Aorta (tissue), 5 donors: ENCODE measurements at regions not wholly inside any gene's neighbourhood (a gene's known extent, or its start where the extent isn't known, plus 50 kb on each side); places are given as distances from the start of the nearest gene placed in this dataset.
"Not testable (repeated sequence)": the region's sequence is repeated elsewhere in the genome, so short reads cannot be mapped to it uniquely, and the experiment has no call there.

Experiments
- ATAC-seq: fragments of 200-7000 bp; cut with Tn5 transposase; one replicate; pipeline ENCODE4 v1.9.1; 2022; ENCODE audit warnings: moderate library complexity; ENCODE audit not compliant: low FRiP score
- DNase-seq, 2 donors: peaks; one replicate each; pipeline ENCODE4 v3.0.0-alpha.2; 2020
- H3K27ac ChIP-seq, 2 donors: one replicate each; pipeline ENCODE4 v1.5.1; 2013; ENCODE audit warnings: low read length in 2 of 2, mild to moderate bottlenecking in 2 of 2, moderate library complexity in 2 of 2, control low read depth in 1 of 2, inconsistent platforms in 1 of 2, low read depth in 1 of 2
- H3K27me3 ChIP-seq, 2 donors: one replicate each; pipeline ENCODE4 v1.6.1; 2013; ENCODE audit warnings: control low read depth in 1 of 2, low read length in 1 of 2, mild to moderate bottlenecking in 1 of 2, moderate library complexity in 1 of 2; ENCODE audit not compliant: insufficient read depth in 2 of 2, control insufficient read depth in 1 of 2
- H3K36me3 ChIP-seq, 2 donors: one replicate each; pipeline ENCODE4 v1.6.1; 2013; ENCODE audit warnings: control low read depth in 1 of 2, low read length in 1 of 2, mild to moderate bottlenecking in 1 of 2; ENCODE audit not compliant: insufficient read depth in 2 of 2, control insufficient read depth in 1 of 2
- H3K4me1 ChIP-seq, 2 donors: one replicate each; pipeline ENCODE4 v1.6.1; 2013; ENCODE audit warnings: low read length in 2 of 2, control low read depth in 1 of 2, mild to moderate bottlenecking in 1 of 2, moderate library complexity in 1 of 2; ENCODE audit not compliant: insufficient read depth in 2 of 2, control insufficient read depth in 1 of 2
- H3K4me3 ChIP-seq, 2 donors: one replicate each; pipeline ENCODE4 v1.5.1; 2013; ENCODE audit warnings: low read length in 2 of 2, control low read depth in 1 of 2, mild to moderate bottlenecking in 1 of 2
- H3K9me3 ChIP-seq: one replicate; pipeline ENCODE4 v1.6.1; 2013; ENCODE audit warnings: mild to moderate bottlenecking, low read length; ENCODE audit not compliant: control insufficient read depth
- WGBS, 2 donors: extraction: QIAGEN DNeasy Blood & Tissue Kit; methylation state at CpG; one replicate each; pipeline ENCODE4 v1.1.7; 2013; 5-methylcytosine and 5-hydroxymethylcytosine counted together
- intact Hi-C, 2 donors: fragments of 100-400 bp; cut with DNase I; formaldehyde crosslinking; loops; one replicate each; pipeline versions ENCODE4 v1.14.2 to v1.15.0; 2022
- donor health status: healthy with polysubstance abuse.
- donor health status: Bipolar disorder and iron deficiency.
- donor health status: DM: no; HTN: no; CAD: no.
- donor health status: DM: no; HTN: no; CAD: no.
- donor health status: DM: yes; HTN: yes; CAD: no.

- H3K27me3 ChIP-seq, result no peaks in the 10 kb centered on the region
- intact Hi-C loops, result no loop called here
- DNase-seq, result no peak
Measured at GRCh38 chr4:62450740-62451139, 1250.6 kb downstream of the ADGRL3 start.

GRCh38 chr4:62449538-62449937 lies 1249.4 kb downstream of the ADGRL3 start:
- intact Hi-C loops, result no loop called here
- Histone ChIP-seq H3K9me3 (no peaks in the 10 kb centered on the region), H3K4me1 (no peaks in the 10 kb centered on the region), H3K4me3 (no peak overlapping the region), H3K27ac (no peak overlapping the region), H3K27me3 (no peaks in the 10 kb centered on the region), H3K36me3 (no peaks in the 10 kb centered on the region)
- WGBS, 2 donors, result 80% methylated on average over 2 of the region's 2 CpGs
- no peak for ATAC-seq
- no peak for DNase-seq

More at GRCh38 chr4:62450740-62451139, 1250.6 kb downstream of the ADGRL3 start:
- ATAC-seq, result no peak
- Histone ChIP-seq H3K4me3 (no peak overlapping the region), H3K27ac (no peak overlapping the region), H3K36me3 (no peaks in the 10 kb centered on the region), H3K4me1 (no peaks in the 10 kb centered on the region), H3K9me3 (no peaks in the 10 kb centered on the region)

GRCh38 chr4:62448911-62449310 lies 1248.8 kb downstream of the ADGRL3 start:
- ATAC-seq (no peak), DNase-seq (no peak)
- no peaks in the 10 kb centered on the region for H3K36me3 ChIP-seq
- H3K27me3 ChIP-seq, result no peaks in the 10 kb centered on the region
- no peak overlapping the region for H3K4me3 ChIP-seq
- no peaks in the 10 kb centered on the region for H3K9me3 ChIP-seq
- no peaks in the 10 kb centered on the region for H3K4me1 ChIP-seq
- WGBS, 2 donors, result 7% methylated on average over 2 of the region's 2 CpGs
- intact Hi-C loops, result no loop called here
- H3K27ac ChIP-seq, result no peak overlapping the region

- DNase-seq (no peak), ATAC-seq (no peak)
- Histone ChIP-seq H3K9me3 (no peaks in the 10 kb centered on the region), H3K27me3 (no peaks in the 10 kb centered on the region), H3K4me1 (peaks cover 2% of the 10 kb centered on the region in 2 donors), H3K27ac (no peak overlapping the region), H3K36me3 (no peaks in the 10 kb centered on the region), H3K4me3 (no peak overlapping the region)
- intact Hi-C loops, result no loop called here
- 65 to 87% methylated on average over 3 of the region's 3 CpGs for WGBS, 2 donors
Measured at GRCh38 chr4:62439051-62439450, 1238.9 kb downstream of the ADGRL3 start.

GRCh38 chr4:62434921-62435320 lies 1234.8 kb downstream of the ADGRL3 start:
- ATAC-seq, result no peak
- H3K36me3 ChIP-seq, result no peaks in the 10 kb centered on the region

GRCh38 chr4:62431513-62432231 lies 1231.5 kb downstream of the ADGRL3 start:
- ATAC-seq, H3K9me3 ChIP-seq, H3K4me1 ChIP-seq, H3K36me3 ChIP-seq, H3K27ac ChIP-seq, intact Hi-C loops, H3K27me3 ChIP-seq, H3K4me3 ChIP-seq, DNase-seq: not testable (repeated sequence)
- WGBS, 2 donors, result 92 to 96% methylated on average over 8 of the region's 8 CpGs

More at GRCh38 chr4:62434921-62435320, 1234.8 kb downstream of the ADGRL3 start:
- Histone ChIP-seq H3K27me3 (no peaks in the 10 kb centered on the region), H3K4me3 (no peak overlapping the region), H3K4me1 (peaks cover 0 to 2% of the 10 kb centered on the region in 2 donors), H3K9me3 (no peaks in the 10 kb centered on the region), H3K27ac (no peak overlapping the region)
- intact Hi-C loops, result no loop called here
- DNase-seq, result no peak

GRCh38 chr4:62429297-62429696 lies 1229.2 kb downstream of the ADGRL3 start:
- ATAC-seq, result no peak
- intact Hi-C loops, result no loop called here
- DNase-seq, result no peak
- H3K36me3 ChIP-seq, result no peaks in the 10 kb centered on the region
- no peak overlapping the region for H3K4me3 ChIP-seq
- H3K27me3 ChIP-seq, result no peaks in the 10 kb centered on the region
- H3K27ac ChIP-seq, result no peak overlapping the region
- WGBS, 2 donors, result 95 to 99% methylated on average over 5 of the region's 5 CpGs
- no peaks in the 10 kb centered on the region for H3K9me3 ChIP-seq
- H3K4me1 ChIP-seq, result no peaks in the 10 kb centered on the region

- Histone ChIP-seq H3K4me3 (no peak overlapping the region), H3K9me3 (peaks cover 3% of the 10 kb centered on the region), H3K36me3 (no peaks in the 10 kb centered on the region), H3K4me1 (no peaks in the 10 kb centered on the region), H3K27me3 (no peaks in the 10 kb centered on the region), H3K27ac (no peak overlapping the region)
- DNase-seq, result no peak
- ATAC-seq, result no peak
- intact Hi-C loops, result no loop called here
- WGBS, 2 donors, result 84 to 87% methylated on average over 1 of the region's 1 CpG
Measured at GRCh38 chr4:62415256-62415655, 1215.1 kb downstream of the ADGRL3 start.

- intact Hi-C loops, result no loop called here
- Histone ChIP-seq H3K9me3 (peaks cover 3% of the 10 kb centered on the region), H3K27ac (no peak overlapping the region), H3K36me3 (no peaks in the 10 kb centered on the region), H3K27me3 (no peaks in the 10 kb centered on the region), H3K4me3 (no peak overlapping the region), H3K4me1 (no peaks in the 10 kb centered on the region)
- DNase-seq (no peak), ATAC-seq (no peak)
Measured at GRCh38 chr4:62414563-62414962, 1214.4 kb downstream of the ADGRL3 start.
